NCI-H524 treated with DMSO at 0.1 percent for 48 hours (cell line): ENCODE measurements at regions not wholly inside any gene's neighbourhood (a gene's known extent, or its start where the extent isn't known, plus 50 kb on each side); places are given as distances from the start of the nearest gene placed in this dataset.

Experiments used
- DNase-seq: peaks from one replicate; lab custom pipeline; 2025; lab: John Stamatoyannopoulos, UW

- no peak for DNase-seq
Observed at GRCh38 chr15:93479715-93480114, 390.7 kb upstream of the RGMA start.

- DNase-seq = no peak
Observed at GRCh38 chr15:93478947-93479346, 389.9 kb upstream of the RGMA start.

GRCh38 chr15:93477721-93478120, 388.7 kb upstream of the RGMA start:
- DNase-seq = no peak

- no peak for DNase-seq
Observed at GRCh38 chr15:93477188-93477587, 388.2 kb upstream of the RGMA start.

- no peak for DNase-seq
Observed at GRCh38 chr15:93476491-93477177, 387.6 kb upstream of the RGMA start.

- no peak for DNase-seq
Observed at GRCh38 chr15:93474728-93475127, 385.7 kb upstream of the RGMA start.

- DNase-seq = no peak
Observed at GRCh38 chr15:93469994-93470393, 381.0 kb upstream of the RGMA start.

- peak; percentile 98 for DNase-seq
Observed at GRCh38 chr15:93467337-93467736, 378.3 kb upstream of the RGMA start.

GRCh38 chr15:93466380-93466779, 377.4 kb upstream of the RGMA start:
- no peak for DNase-seq

GRCh38 chr15:93462690-93463089, 373.7 kb upstream of the RGMA start:
- DNase-seq = no peak

- no peak for DNase-seq
Observed at GRCh38 chr15:93460717-93461116, 371.7 kb upstream of the RGMA start.

- no peak for DNase-seq
Observed at GRCh38 chr15:93459396-93459795, 370.4 kb upstream of the RGMA start.

GRCh38 chr15:93458597-93458996, 369.6 kb upstream of the RGMA start:
- DNase-seq = no peak

- DNase-seq = no peak
Observed at GRCh38 chr15:93454788-93455187, 365.8 kb upstream of the RGMA start.

- no peak for DNase-seq
Observed at GRCh38 chr15:93452537-93453211, 363.7 kb upstream of the RGMA start.

GRCh38 chr15:93451822-93452221, 362.8 kb upstream of the RGMA start:
- DNase-seq = no peak

GRCh38 chr15:93451265-93451664, 362.3 kb upstream of the RGMA start:
- no peak for DNase-seq

- DNase-seq = no peak
Observed at GRCh38 chr15:93449798-93450197, 360.8 kb upstream of the RGMA start.

- DNase-seq = no peak
Observed at GRCh38 chr15:93438310-93438709, 349.3 kb upstream of the RGMA start.

- DNase-seq = no peak
Observed at GRCh38 chr15:93432474-93432873, 343.5 kb upstream of the RGMA start.

GRCh38 chr15:93428807-93429351, 339.9 kb upstream of the RGMA start:
- no peak for DNase-seq

- DNase-seq = no peak
Observed at GRCh38 chr15:93428150-93428549, 339.1 kb upstream of the RGMA start.

- DNase-seq = no peak
Observed at GRCh38 chr15:93424131-93424530, 335.1 kb upstream of the RGMA start.

- DNase-seq = no peak
Observed at GRCh38 chr15:93422476-93422875, 333.5 kb upstream of the RGMA start.
